IPS-NIHi7 (cell line): ENCODE measurements at regions not wholly inside any gene's neighbourhood (a gene's known extent, or its start where the extent isn't known, plus 50 kb on each side); places are given as distances from the start of the nearest gene placed in this dataset.
A peak's percentile ranks its signal among the peaks of the same experiment; 100 is the strongest.

ENCODE experiments used
- DNase-seq: peaks from one replicate; pipeline ENCODE4 v3.0.0; 2012; ENCODE audit warnings: mixed read lengths; ENCODE audit errors: extremely low spot score

DNA sequence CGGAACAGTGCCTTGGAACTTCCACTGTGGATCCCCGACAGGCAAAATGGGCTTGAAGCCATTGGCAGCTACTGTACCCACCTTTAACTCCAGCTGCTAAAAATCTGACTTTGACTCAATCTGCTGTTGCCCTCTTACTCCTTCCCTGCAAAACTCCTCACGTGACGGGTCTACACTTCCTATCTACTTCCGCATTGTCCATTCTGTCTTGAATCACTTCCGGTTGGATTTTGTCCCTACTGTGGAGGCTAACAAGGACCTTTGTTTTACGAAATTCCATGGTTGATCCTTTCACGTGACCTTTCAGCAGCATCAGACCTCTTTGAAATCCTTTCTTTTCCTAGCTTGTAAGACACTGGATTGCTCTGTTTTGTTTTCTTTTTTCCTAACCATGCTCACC lies 268.4 kb downstream of the PRDM2 start:
- DNase-seq = no peak

- no peak for DNase-seq
These were observed 270.8 kb downstream of the PRDM2 start for GRCh38 chr1:13970631-13971247.

DNA sequence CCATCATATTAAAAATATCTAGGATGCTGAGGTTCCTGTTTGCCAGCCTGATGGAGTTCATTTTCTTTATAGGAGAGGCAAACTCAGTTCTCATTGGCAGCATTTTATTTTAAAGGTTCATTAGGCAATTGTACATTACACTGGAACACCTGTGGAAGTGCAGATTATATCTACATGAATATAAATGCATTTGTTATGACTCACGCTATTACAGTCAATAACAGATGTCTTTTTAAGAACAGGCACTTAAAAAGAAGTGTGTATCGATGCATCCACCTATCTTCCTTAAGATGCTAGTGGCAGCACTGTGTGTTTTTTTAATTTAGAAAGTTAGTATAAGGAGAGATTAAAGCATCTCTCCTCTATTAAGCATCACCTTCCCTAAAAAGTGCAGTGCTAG lies 276.5 kb downstream of the PRDM2 start:
- DNase-seq = no peak

DNA sequence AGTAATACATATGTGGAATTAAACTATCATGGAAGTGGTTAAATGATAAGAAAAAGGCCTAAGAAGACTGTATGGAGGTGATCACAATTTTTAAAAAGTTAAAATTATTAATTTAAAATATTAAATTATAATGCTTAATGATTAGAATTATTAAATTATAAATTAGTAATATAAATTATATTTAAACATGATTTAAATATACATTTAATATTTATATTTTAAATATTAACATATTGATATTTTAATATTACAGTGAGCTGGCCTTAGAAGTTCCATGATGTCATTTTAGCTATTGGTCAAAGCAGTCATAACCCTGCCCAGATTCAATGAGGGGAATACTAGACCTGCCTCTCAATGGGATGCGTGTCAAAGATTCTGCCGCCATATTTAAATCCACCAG lies 281.2 kb downstream of the PRDM2 start:
- DNase-seq = no peak

- DNase-seq = no peak
These were observed 283.4 kb downstream of the PRDM2 start for GRCh38 chr1:13983393-13983792.

DNA sequence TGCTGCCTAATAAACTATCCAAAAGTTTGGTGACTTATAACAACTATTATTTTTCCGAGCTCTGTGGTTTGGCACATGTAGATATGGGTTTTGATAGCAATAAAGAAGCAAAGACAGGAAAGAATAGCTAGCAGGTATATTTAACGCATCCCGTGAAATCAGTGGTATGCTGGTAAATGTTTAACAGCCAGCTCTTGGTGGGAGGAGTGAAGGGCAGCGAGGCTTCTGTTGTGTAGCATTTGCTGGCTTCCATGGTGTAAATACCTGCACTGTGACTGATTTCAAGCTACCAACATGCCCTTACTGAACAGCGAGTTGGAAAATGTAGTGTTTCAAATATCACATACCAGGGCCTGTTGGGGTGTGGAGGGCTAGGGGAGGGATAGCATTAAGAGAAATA lies 291.0 kb downstream of the PRDM2 start:
- DNase-seq = no peak

DNA sequence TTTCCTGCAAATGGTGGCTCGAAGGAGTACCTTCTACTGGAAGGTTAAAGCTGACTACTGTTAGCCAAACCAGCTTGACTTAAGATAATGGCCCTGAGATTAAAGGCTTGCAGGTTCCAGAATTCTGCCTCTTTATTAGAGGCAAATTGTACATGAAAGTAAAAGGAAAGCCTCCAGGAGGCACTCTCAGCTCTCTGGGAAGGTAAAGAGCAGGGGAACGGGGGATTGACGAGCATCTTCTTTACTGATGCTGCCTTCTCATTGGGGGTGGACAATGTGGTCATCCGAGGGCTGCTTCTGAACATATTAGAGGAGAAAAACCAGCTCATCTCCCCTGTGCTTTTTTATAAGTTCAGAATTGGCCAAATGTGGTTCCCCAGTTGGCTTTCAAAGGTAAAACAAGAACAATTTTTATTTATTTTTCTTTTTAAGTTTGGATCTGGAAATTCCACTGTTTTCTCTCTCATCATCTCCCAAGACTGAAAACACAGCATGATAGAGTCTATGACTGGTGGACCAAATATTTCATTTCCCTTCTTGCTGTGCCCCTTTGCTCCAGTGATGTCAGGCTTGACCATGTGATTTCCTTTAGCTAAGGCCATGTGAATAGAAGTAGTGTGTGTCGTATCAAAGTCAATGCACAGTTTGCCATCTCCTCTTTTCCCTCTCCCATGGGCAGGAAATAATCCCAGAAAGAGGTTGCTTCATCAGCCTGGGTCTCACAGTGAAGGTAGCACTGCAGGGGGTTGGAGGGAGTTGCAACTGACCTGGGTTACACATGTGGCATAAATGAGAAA lies 292.7 kb downstream of the PRDM2 start:
- peak; percentile 38 for DNase-seq

- no peak for DNase-seq
These were observed 294.4 kb downstream of the PRDM2 start for GRCh38 chr1:13994386-13994785.

DNA sequence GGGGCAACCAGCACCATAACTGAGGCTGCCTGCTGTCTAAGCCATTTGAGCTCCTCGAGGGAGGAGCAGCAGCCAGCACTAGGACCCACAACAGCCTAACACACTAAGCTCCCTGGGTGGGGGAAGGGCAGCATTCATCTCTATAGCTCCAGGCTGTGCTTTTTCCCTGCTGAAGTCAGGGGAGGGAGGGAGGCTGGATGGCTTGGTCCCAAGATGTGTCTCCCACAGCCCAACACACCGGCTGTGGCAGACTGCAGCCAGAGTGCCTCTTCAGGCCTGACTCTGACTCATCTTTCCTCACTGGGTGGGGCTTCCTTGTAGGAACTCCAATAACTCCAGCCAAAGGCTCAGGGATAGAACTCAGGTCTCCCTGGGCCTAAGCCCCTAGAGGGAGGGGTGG lies 296.3 kb downstream of the PRDM2 start:
- DNase-seq = no peak

DNA sequence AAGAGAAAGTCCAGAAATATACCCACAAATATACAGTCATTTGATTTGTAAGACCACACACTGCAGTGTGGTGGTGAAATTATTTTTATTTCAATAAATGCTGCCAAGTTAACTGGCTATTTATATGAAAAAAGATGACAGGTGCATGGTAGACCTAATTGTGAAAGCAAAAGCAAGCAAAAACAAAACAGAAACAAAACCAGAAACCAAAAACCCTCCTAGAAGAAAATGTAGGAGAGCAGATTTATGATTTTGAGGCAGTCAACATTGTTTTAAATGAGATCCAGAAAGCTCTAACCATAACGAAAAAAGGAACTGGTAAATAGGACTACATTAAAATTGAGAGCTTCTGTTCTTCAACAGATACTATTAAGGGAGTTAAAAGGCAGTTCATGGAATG lies 303.6 kb downstream of the PRDM2 start:
- no peak for DNase-seq

GRCh38 chr1:14009582-14009981 lies 309.6 kb downstream of the PRDM2 start:
- DNase-seq = no peak

- no peak for DNase-seq
These were observed 310.5 kb downstream of the PRDM2 start for GRCh38 chr1:14010476-14010875.

DNA sequence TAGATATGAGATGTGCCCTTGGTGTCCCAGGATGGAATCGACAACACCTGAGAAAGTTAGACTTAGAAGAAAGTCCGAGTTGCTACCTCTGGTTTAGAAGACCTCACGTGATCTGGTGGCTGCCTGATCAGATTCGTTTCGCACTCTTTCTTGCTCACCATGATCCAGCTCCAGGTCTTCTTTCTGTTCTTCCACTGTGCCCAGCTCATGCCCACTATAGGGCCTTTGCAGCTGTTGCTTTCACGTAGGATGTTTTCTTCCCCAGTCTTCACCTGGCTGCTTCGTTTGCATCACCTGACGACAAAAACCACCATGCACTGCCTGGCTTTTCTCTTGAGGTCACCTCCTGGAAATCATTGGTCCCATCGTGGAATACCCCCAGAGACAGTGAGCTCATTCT lies 311.1 kb downstream of the PRDM2 start:
- no peak for DNase-seq

GRCh38 chr1:14011888-14012287 lies 311.9 kb downstream of the PRDM2 start:
- no peak for DNase-seq

- no peak for DNase-seq
These were observed 314.9 kb downstream of the PRDM2 start for GRCh38 chr1:14014929-14015328.

GRCh38 chr1:14015917-14016316 lies 315.9 kb downstream of the PRDM2 start:
- DNase-seq = no peak

- DNase-seq = no peak
These were observed 317.6 kb downstream of the PRDM2 start for GRCh38 chr1:14017531-14017961.

- no peak for DNase-seq
These were observed 319.5 kb downstream of the PRDM2 start for GRCh38 chr1:14019461-14019860.

DNA sequence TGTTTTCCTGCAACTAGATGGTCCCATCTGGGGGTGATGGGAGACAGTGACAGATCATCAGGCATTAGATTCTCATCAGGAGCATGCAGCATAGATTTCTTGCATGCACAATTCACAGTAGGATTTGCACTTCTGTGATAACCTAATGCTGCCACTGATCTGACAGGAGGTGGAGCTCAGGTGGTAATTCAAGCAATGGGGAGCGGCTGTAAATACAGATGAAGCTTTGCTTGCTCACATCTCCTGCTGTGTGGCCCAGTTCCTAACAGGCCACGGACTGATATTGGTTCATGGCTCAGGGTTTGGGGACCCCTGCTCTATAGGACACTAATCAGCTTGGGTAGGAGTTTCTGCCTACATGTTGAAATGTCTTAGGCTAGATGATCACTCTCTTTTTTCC lies 320.0 kb downstream of the PRDM2 start:
- DNase-seq = no peak

DNA sequence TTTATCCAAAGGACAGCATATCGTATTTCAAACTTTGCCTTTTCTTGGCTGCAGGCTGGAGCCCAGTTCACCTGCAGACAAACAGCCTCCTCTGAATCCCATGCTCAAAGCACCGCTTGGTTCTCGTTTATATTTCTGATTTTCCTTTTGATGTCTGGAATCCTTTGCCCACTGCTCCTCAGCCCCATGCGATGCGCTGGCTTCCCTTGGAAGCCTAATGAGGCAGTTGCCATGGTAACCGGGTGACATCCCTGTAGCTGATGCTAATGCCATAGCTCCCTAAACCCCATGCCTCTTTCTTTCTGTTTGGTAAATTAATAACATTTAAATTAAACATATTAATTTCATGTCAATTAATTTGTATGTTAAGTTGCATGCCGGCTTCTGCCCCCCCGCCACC lies 327.1 kb downstream of the PRDM2 start:
- DNase-seq = peak; percentile 26

DNA sequence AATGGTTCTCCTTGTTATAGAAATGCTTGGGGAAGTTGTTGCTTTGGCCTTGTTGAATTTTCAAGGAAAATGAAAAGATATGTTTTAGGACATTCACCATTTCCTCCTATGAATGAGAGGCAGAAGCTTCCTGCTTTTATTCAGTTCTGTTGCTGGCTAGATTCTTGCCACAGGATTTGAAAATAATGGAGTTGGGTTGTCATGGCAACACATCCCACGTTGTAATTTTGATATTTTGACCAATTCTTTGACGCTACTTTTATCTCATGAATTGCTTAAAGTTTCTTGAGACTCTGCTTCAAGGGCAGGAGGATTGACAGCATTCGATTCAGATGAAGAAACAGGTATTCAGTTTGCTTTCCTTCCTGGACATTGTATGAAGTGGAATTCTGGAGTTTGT lies 331.5 kb downstream of the PRDM2 start:
- no peak for DNase-seq

- no peak for DNase-seq
These were observed 334.5 kb downstream of the PRDM2 start for GRCh38 chr1:14034506-14034905.

- no peak for DNase-seq
These were observed 337.3 kb downstream of the PRDM2 start for GRCh38 chr1:14037101-14037847.
